HEK293 (cell line): ENCODE measurements at regions not wholly inside any gene's neighbourhood (a gene's known extent, or its start where the extent isn't known, plus 50 kb on each side); places are given as distances from the start of the nearest gene placed in this dataset.

Source experiments
- CTCF ChIP-seq: fragments of 450-650 bp; formaldehyde crosslinking; IDR thresholded peaks from 2 replicates; pipeline ENCODE4 v1.5.1; 2016; ENCODE audit warnings: missing biosample characterization, missing genetic modification characterization
- YY1 ChIP-seq: fragments of 450-650 bp; formaldehyde crosslinking; IDR thresholded peaks from 2 replicates; pipeline ENCODE4 v1.5.1; 2018; ENCODE audit warnings: missing biosample characterization, missing genetic modification characterization
- ZFHX2 ChIP-seq: fragments of 450-650 bp; formaldehyde crosslinking; conservative IDR thresholded peaks from 2 replicates; pipeline ENCODE4 v1.5.1; 2016; ENCODE audit warnings: missing biosample characterization, missing genetic modification characterization
- ZNF639 ChIP-seq: fragments of 450-650 bp; formaldehyde crosslinking; IDR thresholded peaks from 2 replicates; pipeline ENCODE4 v1.5.1; 2016; ENCODE audit warnings: missing biosample characterization, missing genetic modification characterization

GRCh38 chrX:133159205-133159604, 58.9 kb downstream of the TFDP3 start:
- TF ChIP-seq CTCF (tag by site-specific recombination) (no peak), YY1 (tag by site-specific recombination) (no peak), ZNF639 (tag by site-specific recombination) (no peak), ZFHX2 (tag by site-specific recombination) (no peak)
